NB4 (cell line): ENCODE measurements at regions not wholly inside any gene's neighbourhood (a gene's known extent, or its start where the extent isn't known, plus 50 kb on each side); places are given as distances from the start of the nearest gene placed in this dataset.

Experiments
- DNase-seq: peaks from one replicate; pipeline ENCODE4 v3.0.0; 2010; ENCODE audit warnings: low read depth
- H3K4me3 ChIP-seq: one replicate; pipeline ENCODE4 v1.5.1; 2011; ENCODE audit warnings: mild to moderate bottlenecking, low read depth, low read length, moderate library complexity
- MYC ChIP-seq: IDR thresholded peaks from 2 replicates; pipeline ENCODE4 v1.6.1; 2011; ENCODE audit warnings: low read depth, low read length
- POLR2A ChIP-seq: IDR thresholded peaks from 2 replicates; pipeline ENCODE4 v1.6.1; 2011; ENCODE audit warnings: mild to moderate bottlenecking; ENCODE audit not compliant: insufficient read length; ENCODE audit errors: extremely low read depth
- TF ChIP-seq, protein P1 (sequence below): IDR thresholded peaks from one replicate; pipeline ENCODE4 v1.5.1; 2012; ENCODE audit warnings: low read depth, low read length
- TF ChIP-seq, protein P2 (sequence below): IDR thresholded peaks from 2 replicates; pipeline ENCODE4 v1.6.1; 2011; ENCODE audit warnings: low read depth, low read length

DNA sequence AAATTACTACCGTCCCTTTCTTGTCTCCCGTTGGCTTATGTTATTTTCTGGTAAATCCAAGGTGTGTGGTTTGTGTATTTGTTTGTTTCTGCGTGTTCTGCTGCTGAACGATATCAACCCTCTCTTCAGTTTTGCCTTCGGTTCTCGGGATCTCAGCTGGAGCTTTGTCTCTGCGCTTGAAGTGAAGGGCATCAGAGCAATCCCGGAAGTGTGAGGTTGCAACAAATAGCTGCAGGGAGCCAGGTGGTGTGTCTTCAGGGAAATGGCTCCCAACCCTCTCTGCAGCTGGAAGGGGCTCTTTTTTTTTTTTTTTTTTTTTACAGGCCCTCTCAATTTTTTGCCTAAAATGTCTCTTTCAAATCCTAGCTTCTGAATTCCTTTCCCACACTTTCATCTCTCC is 116.4 kb upstream of the RGMA start:
- DNase-seq: no peak
- TF ChIP-seq, protein P1, sequence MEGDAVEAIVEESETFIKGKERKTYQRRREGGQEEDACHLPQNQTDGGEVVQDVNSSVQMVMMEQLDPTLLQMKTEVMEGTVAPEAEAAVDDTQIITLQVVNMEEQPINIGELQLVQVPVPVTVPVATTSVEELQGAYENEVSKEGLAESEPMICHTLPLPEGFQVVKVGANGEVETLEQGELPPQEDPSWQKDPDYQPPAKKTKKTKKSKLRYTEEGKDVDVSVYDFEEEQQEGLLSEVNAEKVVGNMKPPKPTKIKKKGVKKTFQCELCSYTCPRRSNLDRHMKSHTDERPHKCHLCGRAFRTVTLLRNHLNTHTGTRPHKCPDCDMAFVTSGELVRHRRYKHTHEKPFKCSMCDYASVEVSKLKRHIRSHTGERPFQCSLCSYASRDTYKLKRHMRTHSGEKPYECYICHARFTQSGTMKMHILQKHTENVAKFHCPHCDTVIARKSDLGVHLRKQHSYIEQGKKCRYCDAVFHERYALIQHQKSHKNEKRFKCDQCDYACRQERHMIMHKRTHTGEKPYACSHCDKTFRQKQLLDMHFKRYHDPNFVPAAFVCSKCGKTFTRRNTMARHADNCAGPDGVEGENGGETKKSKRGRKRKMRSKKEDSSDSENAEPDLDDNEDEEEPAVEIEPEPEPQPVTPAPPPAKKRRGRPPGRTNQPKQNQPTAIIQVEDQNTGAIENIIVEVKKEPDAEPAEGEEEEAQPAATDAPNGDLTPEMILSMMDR: no peak
- TF ChIP-seq POLR2A: no peak
- TF ChIP-seq MYC: no peak
- TF ChIP-seq, protein P2, sequence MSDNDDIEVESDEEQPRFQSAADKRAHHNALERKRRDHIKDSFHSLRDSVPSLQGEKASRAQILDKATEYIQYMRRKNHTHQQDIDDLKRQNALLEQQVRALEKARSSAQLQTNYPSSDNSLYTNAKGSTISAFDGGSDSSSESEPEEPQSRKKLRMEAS: no peak
- no peak overlapping the region for H3K4me3 ChIP-seq

- DNase-seq: no peak
- no peak overlapping the region for H3K4me3 ChIP-seq
- TF ChIP-seq, protein P1: no peak
- TF ChIP-seq MYC: no peak
- TF ChIP-seq POLR2A: no peak
- TF ChIP-seq, protein P2: no peak
Measured at GRCh38 chr15:93203036-93203435, 114.0 kb upstream of the RGMA start.

DNA sequence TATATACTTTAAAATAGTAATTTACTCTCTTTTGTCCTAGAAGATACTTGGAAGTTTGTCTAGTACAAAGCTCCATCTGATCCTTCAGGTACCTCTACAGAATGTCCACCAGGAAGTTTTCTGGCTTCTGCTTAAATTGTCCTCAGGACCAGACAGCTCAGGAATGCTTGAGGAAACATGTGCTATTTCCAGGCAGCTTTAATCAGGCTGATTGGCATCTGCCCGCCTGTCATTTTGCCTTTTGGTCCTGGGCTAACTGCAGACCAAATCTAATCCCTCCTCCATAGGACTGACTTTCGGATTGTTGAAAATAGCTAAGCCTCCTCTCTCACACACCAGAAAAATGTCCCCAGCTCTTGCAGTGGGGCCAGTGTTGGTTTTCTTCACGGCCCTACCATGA is 113.4 kb upstream of the RGMA start:
- H3K4me3 ChIP-seq: no peak overlapping the region
- TF ChIP-seq MYC (no peak), POLR2A (no peak)
- TF ChIP-seq, protein P2: no peak
- TF ChIP-seq, protein P1: no peak
- DNase-seq: no peak

GRCh38 chr15:93201940-93202339 is 112.9 kb upstream of the RGMA start:
- TF ChIP-seq, protein P1: no peak
- TF ChIP-seq POLR2A (no peak), MYC (no peak)
- TF ChIP-seq, protein P2: no peak
- H3K4me3 ChIP-seq: no peak overlapping the region
- no peak for DNase-seq

DNA sequence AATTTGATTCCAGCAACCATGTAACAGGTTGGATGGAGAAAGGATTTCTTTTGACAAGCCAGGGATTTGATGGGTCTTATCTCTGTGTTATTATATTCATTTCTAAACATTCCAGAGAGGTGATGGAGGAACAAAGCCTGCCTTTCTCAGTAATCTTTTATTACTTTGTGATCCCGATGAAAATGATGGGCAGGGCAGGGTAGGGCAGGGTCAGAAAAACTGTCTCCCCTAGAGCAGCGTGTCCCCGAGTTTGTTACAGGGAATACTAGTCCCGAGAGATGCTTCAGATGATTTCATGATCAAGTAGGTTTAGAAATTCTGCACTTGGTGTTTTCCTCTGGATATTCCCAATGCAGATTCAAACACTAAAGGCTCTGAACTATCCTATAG is 111.8 kb upstream of the RGMA start:
- TF ChIP-seq MYC (no peak), POLR2A (no peak)
- TF ChIP-seq, protein P1: no peak
- TF ChIP-seq, protein P2: no peak
- no peak overlapping the region for H3K4me3 ChIP-seq
- no peak for DNase-seq
